Loucy (cell line): ENCODE measurements at regions not wholly inside any gene's neighbourhood (a gene's known extent, or its start where the extent isn't known, plus 50 kb on each side); places are given as distances from the start of the nearest gene placed in this dataset.

Experiments
- H2AFZ ChIP-seq: fragments of 200-600 bp; sonication (generic); 2 replicates; pipeline ENCODE4 v1.6.0; 2016; ENCODE audit warnings: antibody characterized with exemption, mild to moderate bottlenecking, low read length, moderate library complexity
- H3F3A ChIP-seq: fragments of 200-600 bp; 2 replicates; pipeline ENCODE4 v1.6.0; 2016; ENCODE audit warnings: antibody characterized with exemption, low read depth, mild to moderate bottlenecking
- H3K27me3 ChIP-seq: fragments of 200-600 bp; sonication (generic); 2 replicates; pipeline ENCODE4 v1.6.1; 2014; ENCODE audit warnings: low read length, mild to moderate bottlenecking; ENCODE audit not compliant: insufficient read depth, poor library complexity, severe bottlenecking
- H3K36me3 ChIP-seq: fragments of 200-600 bp; sonication (generic); 2 replicates; pipeline ENCODE4 v1.6.1; 2016; ENCODE audit warnings: low read length; ENCODE audit not compliant: insufficient read depth
- H3K4me1 ChIP-seq: fragments of 200-600 bp; sonication (generic); 2 replicates; pipeline ENCODE4 v1.5.1; 2014; ENCODE audit warnings: low read length, mild to moderate bottlenecking; ENCODE audit not compliant: insufficient read depth, poor library complexity, severe bottlenecking
- H3K4me2 ChIP-seq: fragments of 200-600 bp; sonication (generic); 2 replicates; pipeline ENCODE4 v1.6.0; 2014; ENCODE audit warnings: antibody characterized with exemption, low read length, low read depth, mild to moderate bottlenecking; ENCODE audit not compliant: poor library complexity, severe bottlenecking
- H3K4me3 ChIP-seq: fragments of 200-600 bp; sonication (generic); 2 replicates; pipeline ENCODE4 v1.5.1; 2014; ENCODE audit warnings: low read length, mild to moderate bottlenecking, mixed read lengths; ENCODE audit not compliant: poor library complexity, severe bottlenecking
- H3K79me2 ChIP-seq: fragments of 200-600 bp; sonication (generic); 2 replicates; pipeline ENCODE4 v1.6.1; 2014; ENCODE audit warnings: low read length; ENCODE audit not compliant: insufficient read depth
- H3K9ac ChIP-seq: fragments of 200-600 bp; sonication (generic); 2 replicates; pipeline ENCODE4 v1.6.0; 2014; ENCODE audit warnings: mild to moderate bottlenecking, low read depth, low read length, moderate library complexity; ENCODE audit not compliant: poor library complexity, severe bottlenecking
- H3K9me2 ChIP-seq: fragments of 200-600 bp; sonication (generic); replicated peaks from 2 replicates; pipeline ENCODE4 v1.6.1; 2016; ENCODE audit warnings: low read depth, low read length, mixed read lengths
- H3K9me3 ChIP-seq: fragments of 200-600 bp; sonication (generic); 2 replicates; pipeline ENCODE4 v1.6.1; 2014; ENCODE audit warnings: mild to moderate bottlenecking, antibody characterized with exemption, low read length, low read depth; ENCODE audit not compliant: insufficient read depth
- H4K20me1 ChIP-seq: fragments of 200-600 bp; sonication (generic); 2 replicates; pipeline ENCODE4 v1.6.0; 2014; ENCODE audit warnings: antibody characterized with exemption, low read length, mild to moderate bottlenecking; ENCODE audit not compliant: insufficient read depth, poor library complexity, severe bottlenecking
- CTCF ChIP-seq: fragments of 200-600 bp; sonication (generic); conservative IDR thresholded peaks from 2 replicates; pipeline ENCODE4 v1.5.1; 2014; ENCODE audit warnings: mild to moderate bottlenecking, antibody characterized with exemption, low read length
- EZH2phosphoT487 ChIP-seq: fragments of 200-600 bp; IDR thresholded peaks from 2 replicates; pipeline ENCODE4 v1.6.1; 2018; ENCODE audit warnings: antibody characterized with exemption, mild to moderate bottlenecking, moderate library complexity, borderline replicate concordance

GRCh38 chrX:39336671-39337311, 535.5 kb downstream of the MID1IP1 start:
- H4K20me1 ChIP-seq: no peaks in the 10 kb centered on the region

DNA sequence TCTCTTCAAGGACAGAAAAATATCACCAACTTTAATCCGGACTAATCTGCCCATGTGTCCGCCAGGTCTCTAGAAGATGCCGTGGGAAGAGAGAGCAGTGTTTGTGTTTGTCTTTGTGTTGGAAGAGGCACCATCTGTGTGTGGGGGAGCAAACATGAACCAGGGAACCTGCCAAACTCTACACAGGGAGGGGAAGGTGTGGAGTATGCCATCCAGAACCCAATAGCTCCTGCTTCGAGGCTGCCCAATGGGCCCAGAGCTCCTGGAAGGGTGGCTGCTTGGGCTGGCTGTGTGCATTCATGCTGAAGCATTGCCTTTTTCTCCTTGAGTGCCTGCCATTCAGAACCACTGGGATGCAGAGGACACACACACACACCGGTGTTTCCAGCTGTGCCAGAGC, 536.2 kb downstream of the MID1IP1 start:
- Histone ChIP-seq H3K9ac (peak overlapping the region; percentile 42), H3K36me3 (no peaks in the 10 kb centered on the region), H3K4me2 (peak overlapping the region; percentile 57), H3K9me3 (no peaks in the 10 kb centered on the region), H3K4me3 (no peak overlapping the region), H3K79me2 (no peaks in the 10 kb centered on the region), H2AFZ (peak overlapping the region; percentile 5; the same call in 1 of the 2 replicates), H3K27me3 (no peaks in the 10 kb centered on the region), H3K9me2 (no peaks in the 10 kb centered on the region), H3K4me1 (peaks cover 25% of the 10 kb centered on the region), H4K20me1 (no peaks in the 10 kb centered on the region), H3F3A (no peaks in the 10 kb centered on the region)
- TF ChIP-seq EZH2phosphoT487: no peak
- no peak for TF ChIP-seq CTCF

More at GRCh38 chrX:39336671-39337311, 535.5 kb downstream of the MID1IP1 start:
- Histone ChIP-seq H3K36me3 (no peaks in the 10 kb centered on the region), H3K9ac (peak overlapping the region; percentile 42), H3K4me2 (peak overlapping the region; percentile 57), H3K4me3 (peak overlapping the region; percentile 17), H2AFZ (peak overlapping the region; percentile 5; the same call in 1 of the 2 replicates), H3K9me2 (no peaks in the 10 kb centered on the region), H3K79me2 (no peaks in the 10 kb centered on the region), H3K9me3 (no peaks in the 10 kb centered on the region), H3F3A (no peaks in the 10 kb centered on the region), H3K4me1 (peaks cover 31% of the 10 kb centered on the region), H3K27me3 (no peaks in the 10 kb centered on the region)
- TF ChIP-seq EZH2phosphoT487 (no peak), CTCF (no peak)

- Histone ChIP-seq H3K9me3 (no peaks in the 10 kb centered on the region), H3K4me1 (peaks cover 23% of the 10 kb centered on the region), H3K9ac (no peak overlapping the region), H3K9me2 (no peaks in the 10 kb centered on the region), H3K4me2 (no peak overlapping the region), H3K36me3 (no peaks in the 10 kb centered on the region), H3K79me2 (no peaks in the 10 kb centered on the region), H3F3A (no peaks in the 10 kb centered on the region), H3K4me3 (no peak overlapping the region), H3K27me3 (no peaks in the 10 kb centered on the region), H2AFZ (no peak overlapping the region), H4K20me1 (no peaks in the 10 kb centered on the region)
- TF ChIP-seq EZH2phosphoT487 (no peak), CTCF (no peak)
Measured at GRCh38 chrX:39338583-39338982, 537.3 kb downstream of the MID1IP1 start.
